ENCODE measurements at regions not wholly inside any gene's neighbourhood (a gene's known extent, or its start where the extent isn't known, plus 50 kb on each side); places are given as distances from the start of the nearest gene placed in this dataset.

GRCh38 chrX:115363897-115364296 is 74.4 kb downstream of the LUZP4 start:
- Histone ChIP-seq H3K27me3 (peaks cover 0 to 3% of the 10 kb centered on the region in 2 donors), H3K4me1 (no peaks in the 10 kb centered on the region), H3K9me3 (no peaks in the 10 kb centered on the region), H3K4me3 (no peak overlapping the region), H3K27ac (no peak overlapping the region), H3K36me3 (no peaks in the 10 kb centered on the region)
- DNase-seq (no peak), ATAC-seq (no peak)
- intact Hi-C loops (cut with DNase I) = no loop called here
- no peak for TF ChIP-seq CTCF (IDR thresholded peaks at IDR 0.05)

GRCh38 chrX:115364670-115365069 is 75.2 kb downstream of the LUZP4 start:
- Histone ChIP-seq H3K36me3 (no peaks in the 10 kb centered on the region), H3K4me1 (no peaks in the 10 kb centered on the region), H3K27ac (peak overlapping the region in 1 of 2 donors; percentile 8), H3K27me3 (peaks cover 0 to 3% of the 10 kb centered on the region in 2 donors), H3K4me3 (no peak overlapping the region), H3K9me3 (no peaks in the 10 kb centered on the region)
- no peak for TF ChIP-seq CTCF (IDR thresholded peaks at IDR 0.05)
- ATAC-seq (no peak), DNase-seq (peak in 1 of 4 donors; percentile 32)
- intact Hi-C loops (cut with DNase I) = no loop called here

GRCh38 chrX:115366535-115366934 is 77.0 kb downstream of the LUZP4 start:
- H3K4me1 ChIP-seq = no peaks in the 10 kb centered on the region
- no peak overlapping the region for H3K27ac ChIP-seq
- intact Hi-C loops (cut with DNase I) = no loop called here
- H3K4me3 ChIP-seq = no peak overlapping the region
- peaks cover 0 to 3% of the 10 kb centered on the region in 2 donors for H3K27me3 ChIP-seq
- no peak for TF ChIP-seq CTCF (IDR thresholded peaks at IDR 0.05)
- ATAC-seq (no peak), DNase-seq (no peak)
- no peaks in the 10 kb centered on the region for H3K36me3 ChIP-seq
- H3K9me3 ChIP-seq = no peaks in the 10 kb centered on the region

- no peaks in the 10 kb centered on the region for H3K4me1 ChIP-seq
- peaks cover 0 to 3% of the 10 kb centered on the region in 2 donors for H3K27me3 ChIP-seq
- DNase-seq (no peak), ATAC-seq (no peak)
- TF ChIP-seq CTCF (IDR thresholded peaks at IDR 0.05) = no peak
- peak overlapping the region in 1 of 2 donors; percentile 21 for H3K27ac ChIP-seq
- intact Hi-C loops (cut with DNase I) = no loop called here
- H3K36me3 ChIP-seq = no peaks in the 10 kb centered on the region
- no peaks in the 10 kb centered on the region for H3K9me3 ChIP-seq
- no peak overlapping the region for H3K4me3 ChIP-seq
Measured at GRCh38 chrX:115367455-115367854, 77.9 kb downstream of the LUZP4 start.

- no peak for TF ChIP-seq CTCF (IDR thresholded peaks at IDR 0.05)
- Histone ChIP-seq H3K4me1 (no peaks in the 10 kb centered on the region), H3K27me3 (peaks cover 0 to 8% of the 10 kb centered on the region in 2 donors), H3K9me3 (no peaks in the 10 kb centered on the region), H3K27ac (no peak overlapping the region), H3K36me3 (no peaks in the 10 kb centered on the region), H3K4me3 (no peak overlapping the region)
- DNase-seq (no peak), ATAC-seq (no peak)
- intact Hi-C loops (cut with DNase I) = no loop called here
Measured at GRCh38 chrX:115367951-115368350, 78.4 kb downstream of the LUZP4 start.
